OCI-LY7 (cell line): ENCODE measurements at regions not wholly inside any gene's neighbourhood (a gene's known extent, or its start where the extent isn't known, plus 50 kb on each side); places are given as distances from the start of the nearest gene placed in this dataset.
"Not testable (repeated sequence)": the region's sequence is repeated elsewhere in the genome, so short reads cannot be mapped to it uniquely, and the experiment has no call there.

Source experiments
- BruUV-seq: library from RNA; stranded (reverse); fragments of 400-500 nt; replicated peaks from 2 replicates; lab custom pipeline; 2021; lab: Mats Ljungman, UMichigan
- CTCF ChIA-PET: fragments of 300-600 bp; sonication (Branson Sonifier 250); formaldehyde crosslinking; loops from one replicate; lab custom pipeline; 2022; ENCODE audit warnings: antibody characterized with exemption; ENCODE audit not compliant: unreplicated experiment; lab: Charles Lee
- POLR2A ChIA-PET: fragments of 300-600 bp; sonication (Branson Sonifier 250); formaldehyde crosslinking; loops from one replicate; lab custom pipeline; 2022; ENCODE audit warnings: antibody characterized with exemption; lab: Charles Lee
- DNase-seq: peaks from one replicate; pipeline ENCODE4 v3.0.0-alpha.2; 2015; ENCODE audit warnings: low spot score
- H2AFZ ChIP-seq: fragments of 200-600 bp; sonication (generic), shearing (Covaris generic); 2 replicates; pipeline ENCODE4 v1.6.1; 2014; ENCODE audit warnings: mild to moderate bottlenecking, antibody characterized with exemption, low read length, moderate library complexity
- H3K27ac ChIP-seq: fragments of 200-600 bp; sonication (generic); 2 replicates; pipeline ENCODE4 v1.5.1; 2014; ENCODE audit warnings: mixed run types, low read depth, mild to moderate bottlenecking, moderate library complexity, low read length, inconsistent platforms; ENCODE audit not compliant: poor library complexity, severe bottlenecking
- H3K36me3 ChIP-seq: fragments of 200-600 bp; sonication (generic); 2 replicates; pipeline ENCODE4 v1.6.1; 2014; ENCODE audit warnings: mild to moderate bottlenecking, antibody characterized with exemption, low read length, moderate library complexity, mixed read lengths; ENCODE audit not compliant: insufficient read depth
- H3K4me1 ChIP-seq: fragments of 200-600 bp; sonication (generic); 2 replicates; pipeline ENCODE4 v1.5.1; 2014; ENCODE audit warnings: mild to moderate bottlenecking, low read length; ENCODE audit not compliant: insufficient read depth, poor library complexity, severe bottlenecking
- H3K4me2 ChIP-seq: fragments of 200-600 bp; sonication (generic); 2 replicates; pipeline ENCODE4 v1.6.1; 2014; ENCODE audit warnings: mild to moderate bottlenecking, low read length
- H3K4me3 ChIP-seq: fragments of 200-600 bp; sonication (generic); 2 replicates; pipeline ENCODE4 v1.5.1; 2014; ENCODE audit warnings: mild to moderate bottlenecking, low read depth, low read length; ENCODE audit not compliant: poor library complexity, severe bottlenecking
- H3K79me2 ChIP-seq: fragments of 200-600 bp; sonication (generic); 2 replicates; pipeline ENCODE4 v1.6.1; 2016; ENCODE audit warnings: low read depth, mild to moderate bottlenecking, low read length, moderate library complexity, mixed read lengths; ENCODE audit not compliant: insufficient read depth
- H3K9me2 ChIP-seq: fragments of 200-600 bp; sonication (generic); 2 replicates; pipeline ENCODE4 v1.6.1; 2016; ENCODE audit warnings: mild to moderate bottlenecking, low read length, mixed read lengths; ENCODE audit not compliant: insufficient read depth
- H3K9me3 ChIP-seq: fragments of 200-600 bp; sonication (generic); 2 replicates; pipeline ENCODE4 v1.6.1; 2014; ENCODE audit warnings: mild to moderate bottlenecking, mixed run types, low read length, mixed read lengths
- H4K20me1 ChIP-seq: fragments of 200-600 bp; sonication (generic); 2 replicates; pipeline ENCODE4 v1.6.1; 2014; ENCODE audit warnings: mild to moderate bottlenecking, antibody characterized with exemption, low read length, moderate library complexity, mixed read lengths; ENCODE audit not compliant: insufficient read depth
- CTCF ChIP-seq: fragments of 200-600 bp; sonication (generic); conservative IDR thresholded peaks from 2 replicates; pipeline ENCODE4 v1.5.1; 2014; ENCODE audit warnings: mild to moderate bottlenecking, antibody characterized with exemption, low read length, moderate library complexity, mixed read lengths
- EZH2phosphoT487 ChIP-seq: fragments of 200-600 bp; sonication (generic); IDR thresholded peaks from 2 replicates; pipeline ENCODE4 v1.6.1; 2018; ENCODE audit warnings: low read depth, borderline replicate concordance, mild to moderate bottlenecking, mixed run types, antibody characterized with exemption, low read length, moderate library complexity, mixed read lengths
- intact Hi-C: fragments of 100-400 bp; cut with micrococcal nuclease; formaldehyde crosslinking; loops from one replicate; pipeline ENCODE4 v1.10.0; 2022; ENCODE audit not compliant: unreplicated experiment

GRCh38 chr20:40006168-40006860 is 682.7 kb downstream of the MAFB start:
- Histone ChIP-seq H3K36me3 (no peaks in the 10 kb centered on the region), H3K9me3 (no peaks in the 10 kb centered on the region), H3K4me3 (no peak overlapping the region), H3K27ac (no peak overlapping the region), H3K4me2 (no peak overlapping the region), H3K4me1 (no peaks in the 10 kb centered on the region), H3K79me2 (no peaks in the 10 kb centered on the region), H2AFZ (no peak overlapping the region), H3K9me2 (no peaks in the 10 kb centered on the region), H4K20me1 (no peaks in the 10 kb centered on the region)
- no peak for DNase-seq
- intact Hi-C loops = no loop called here
- POLR2A ChIA-PET = interaction anchor here (0.6 kb wide), 1 partner anchor 11 kb away, joined by 4 read pairs; no protein-coding TSS in a partner anchor
- no TSS peak for BruUV-seq
- TF ChIP-seq CTCF (no peak), EZH2phosphoT487 (no peak)
- CTCF ChIA-PET = no interaction called here

- H3K36me3 ChIP-seq, H3K9me2 ChIP-seq, H3K79me2 ChIP-seq, H4K20me1 ChIP-seq, H3K4me3 ChIP-seq, POLR2A ChIA-PET, H3K27ac ChIP-seq, intact Hi-C loops, H3K9me3 ChIP-seq, H3K4me1 ChIP-seq, CTCF ChIA-PET, DNase-seq, H2AFZ ChIP-seq, BruUV-seq, H3K4me2 ChIP-seq: not testable (repeated sequence)
Observed at GRCh38 chr20:40004092-40004491, 684.9 kb downstream of the MAFB start.

- ChIA-PET CTCF (no interaction called here), POLR2A (no interaction called here)
- TF ChIP-seq EZH2phosphoT487 (no peak), CTCF (no peak)
- Histone ChIP-seq H3K4me3 (no peak overlapping the region), H3K27ac (no peak overlapping the region), H3K4me1 (no peaks in the 10 kb centered on the region), H3K9me3 (no peaks in the 10 kb centered on the region), H2AFZ (no peak overlapping the region), H3K4me2 (no peak overlapping the region), H3K36me3 (no peaks in the 10 kb centered on the region), H3K9me2 (no peaks in the 10 kb centered on the region), H3K79me2 (no peaks in the 10 kb centered on the region), H4K20me1 (no peaks in the 10 kb centered on the region)
- no TSS peak for BruUV-seq
- DNase-seq = no peak
- intact Hi-C loops = no loop called here
Observed at GRCh38 chr20:39993742-39994141, 695.3 kb downstream of the MAFB start.
